ENCODE measurements at regions not wholly inside any gene's neighbourhood (a gene's known extent, or its start where the extent isn't known, plus 50 kb on each side); places are given as distances from the start of the nearest gene placed in this dataset.

DNA sequence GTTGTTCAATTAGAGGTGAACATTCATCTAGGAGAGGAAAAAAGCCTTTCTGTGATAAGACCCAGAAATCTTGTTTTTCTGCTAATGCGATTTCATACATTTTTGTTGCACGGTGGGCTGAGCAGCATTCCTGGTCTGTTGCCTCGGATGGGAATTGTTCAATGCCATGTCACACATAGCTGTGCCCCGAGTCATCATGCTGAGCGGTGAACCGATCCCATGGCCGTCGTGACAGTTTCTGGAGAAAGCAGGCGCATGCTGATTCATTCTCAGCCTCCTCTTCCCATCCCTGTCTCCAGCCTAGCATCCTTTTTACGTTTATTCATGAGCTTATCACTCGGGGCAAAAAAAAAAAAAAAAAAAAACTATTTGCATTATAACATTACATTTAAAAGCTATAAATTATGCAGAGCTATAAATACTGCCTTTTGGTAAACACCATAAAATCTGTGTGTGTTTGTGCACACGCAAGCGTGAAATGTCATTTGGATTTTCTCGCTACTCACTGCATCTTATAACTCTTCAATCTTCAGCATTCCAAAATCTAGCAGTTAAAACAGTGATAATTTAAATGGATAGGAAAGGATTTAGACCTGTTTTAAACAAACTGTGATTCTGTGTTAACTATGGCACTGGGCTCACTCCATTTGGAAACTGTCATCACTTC is 58.9 kb upstream of the IFNGR1 start:
- no peak for TF ChIP-seq ZFX (IDR thresholded peaks at IDR 0.05; ENCODE audit: borderline replicate concordance)
- TF ChIP-seq, protein P1, sequence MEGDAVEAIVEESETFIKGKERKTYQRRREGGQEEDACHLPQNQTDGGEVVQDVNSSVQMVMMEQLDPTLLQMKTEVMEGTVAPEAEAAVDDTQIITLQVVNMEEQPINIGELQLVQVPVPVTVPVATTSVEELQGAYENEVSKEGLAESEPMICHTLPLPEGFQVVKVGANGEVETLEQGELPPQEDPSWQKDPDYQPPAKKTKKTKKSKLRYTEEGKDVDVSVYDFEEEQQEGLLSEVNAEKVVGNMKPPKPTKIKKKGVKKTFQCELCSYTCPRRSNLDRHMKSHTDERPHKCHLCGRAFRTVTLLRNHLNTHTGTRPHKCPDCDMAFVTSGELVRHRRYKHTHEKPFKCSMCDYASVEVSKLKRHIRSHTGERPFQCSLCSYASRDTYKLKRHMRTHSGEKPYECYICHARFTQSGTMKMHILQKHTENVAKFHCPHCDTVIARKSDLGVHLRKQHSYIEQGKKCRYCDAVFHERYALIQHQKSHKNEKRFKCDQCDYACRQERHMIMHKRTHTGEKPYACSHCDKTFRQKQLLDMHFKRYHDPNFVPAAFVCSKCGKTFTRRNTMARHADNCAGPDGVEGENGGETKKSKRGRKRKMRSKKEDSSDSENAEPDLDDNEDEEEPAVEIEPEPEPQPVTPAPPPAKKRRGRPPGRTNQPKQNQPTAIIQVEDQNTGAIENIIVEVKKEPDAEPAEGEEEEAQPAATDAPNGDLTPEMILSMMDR (IDR thresholded peaks at IDR 0.05) = no peak
- no peak overlapping the region for H3K27ac ChIP-seq

DNA sequence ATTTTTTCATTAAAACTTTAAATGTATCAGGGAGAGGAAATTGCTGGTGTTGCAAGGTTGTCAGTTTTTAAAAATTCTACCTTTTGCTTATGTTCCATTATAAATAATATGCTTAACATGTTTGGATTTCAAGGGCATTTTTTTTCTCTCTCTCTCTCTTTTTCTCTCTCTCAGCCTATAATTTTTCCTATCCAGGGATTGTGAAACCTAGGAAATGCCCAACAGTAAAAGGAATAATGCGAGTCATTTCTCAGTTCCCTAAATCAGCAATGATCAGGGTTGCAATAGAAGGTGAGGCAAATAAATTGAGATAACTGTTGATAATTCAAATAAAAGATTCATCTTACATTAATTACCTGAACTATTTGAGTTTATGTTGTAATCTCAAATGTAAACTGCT is 53.2 kb upstream of the IFNGR1 start:
- no peak overlapping the region for H3K27ac ChIP-seq
- TF ChIP-seq ZFX (IDR thresholded peaks at IDR 0.05; ENCODE audit: borderline replicate concordance) = no peak
- TF ChIP-seq, protein P1 (IDR thresholded peaks at IDR 0.05) = no peak

DNA sequence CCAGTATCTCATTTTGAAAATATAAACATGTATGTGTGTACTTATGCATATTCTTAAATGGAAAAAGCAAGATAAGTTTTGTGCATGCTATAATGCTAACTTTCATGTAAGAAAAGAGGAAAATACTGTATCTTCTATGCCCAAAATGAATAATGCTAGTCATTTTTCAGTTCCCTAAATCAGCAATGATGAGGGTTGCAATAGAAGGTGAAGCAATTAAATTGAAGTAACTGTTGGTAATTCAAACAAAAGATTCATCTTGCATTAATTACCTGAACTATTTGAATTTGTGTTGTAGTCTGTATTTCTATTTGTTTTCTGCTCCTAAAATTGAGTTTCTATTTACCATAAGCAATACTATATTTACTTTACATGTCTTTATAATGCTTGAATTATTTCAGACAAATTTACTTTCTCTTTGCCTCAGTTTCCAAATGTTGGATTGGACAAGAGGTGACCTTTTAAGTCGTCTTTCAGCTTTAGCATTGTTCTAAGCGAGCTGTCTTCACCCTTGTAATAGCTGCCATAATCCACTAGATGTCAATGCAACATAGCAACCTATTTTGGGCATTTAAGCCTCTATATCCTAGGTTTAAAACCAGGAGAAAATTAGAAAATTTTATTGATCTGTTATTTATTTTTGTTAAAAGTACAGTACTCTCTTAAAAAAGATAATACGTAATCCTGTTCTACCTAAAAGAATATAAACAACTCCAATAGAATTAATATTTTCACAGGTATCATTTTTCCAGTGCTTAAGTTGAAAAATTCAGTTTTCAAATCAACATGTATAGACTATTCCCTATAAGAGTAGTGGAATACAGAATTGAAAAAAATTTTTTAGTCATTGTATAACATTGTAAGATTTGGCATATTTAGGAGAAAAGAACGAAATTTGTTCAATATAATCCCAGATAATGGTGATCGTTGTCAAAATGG is 52.3 kb upstream of the IFNGR1 start:
- TF ChIP-seq, protein P1 (IDR thresholded peaks at IDR 0.05) = peak; percentile 92
- no peak for TF ChIP-seq ZFX (IDR thresholded peaks at IDR 0.05; ENCODE audit: borderline replicate concordance)
- H3K27ac ChIP-seq = no peak overlapping the region

DNA sequence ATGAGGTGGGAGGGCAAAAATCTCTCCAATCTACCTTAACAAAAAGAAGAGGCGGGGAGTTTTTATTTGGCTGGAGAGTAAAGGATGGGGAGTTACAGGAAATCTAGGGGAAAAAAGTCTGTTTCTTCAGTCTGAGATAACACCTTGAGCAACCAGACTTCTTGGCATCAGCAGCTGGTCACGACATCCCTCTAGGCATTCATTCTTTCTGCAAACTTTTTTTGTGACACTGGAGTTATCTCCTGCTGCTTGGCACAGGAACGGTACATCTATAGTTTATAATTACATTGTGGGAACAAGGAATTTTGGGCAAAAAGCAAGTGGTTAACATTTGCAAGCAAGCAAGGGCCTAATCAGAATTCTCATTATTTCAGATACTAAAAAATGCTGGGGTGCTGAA is 50.6 kb upstream of the IFNGR1 start:
- TF ChIP-seq, protein P1 (IDR thresholded peaks at IDR 0.05) = no peak
- TF ChIP-seq ZFX (IDR thresholded peaks at IDR 0.05; ENCODE audit: borderline replicate concordance) = no peak
- no peak overlapping the region for H3K27ac ChIP-seq

DNA sequence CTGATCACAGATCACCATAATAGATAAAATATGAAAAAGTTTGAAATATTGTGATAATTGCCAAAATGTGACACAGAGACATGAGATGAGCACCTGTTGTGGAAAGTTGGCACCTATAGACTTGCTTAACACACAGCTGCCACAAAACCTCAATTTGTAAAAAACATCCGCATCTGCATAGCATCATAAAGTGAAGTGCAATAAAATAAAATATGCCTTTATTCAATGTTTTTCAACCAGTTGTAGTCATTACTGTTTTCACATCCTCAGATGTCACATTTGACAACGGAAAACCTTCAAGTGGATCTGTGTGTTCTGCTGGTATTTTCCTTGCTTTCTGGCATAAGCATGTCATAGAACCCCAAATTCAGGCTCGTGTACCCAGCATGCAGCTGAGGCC is 50.2 kb upstream of the IFNGR1 start:
- no peak overlapping the region for H3K27ac ChIP-seq
- TF ChIP-seq ZFX (IDR thresholded peaks at IDR 0.05; ENCODE audit: borderline replicate concordance) = no peak
- TF ChIP-seq, protein P1 (IDR thresholded peaks at IDR 0.05) = no peak
